ENCODE measurements at regions not wholly inside any gene's neighbourhood (a gene's known extent, or its start where the extent isn't known, plus 50 kb on each side); places are given as distances from the start of the nearest gene placed in this dataset.

GRCh38 chr7:17405786-17406185 is 107.3 kb downstream of the AHR start:
- Histone ChIP-seq H3K4me3 (ENCODE audit: low read depth, low read length) (no peak overlapping the region), H3K4me2 (ENCODE audit: low read length) (no peak overlapping the region), H3K9ac (no peak overlapping the region), H3K79me2 (no peaks in the 10 kb centered on the region), H3K27me3 (ENCODE audit: control insufficient read depth, insufficient read depth, low read length) (no peaks in the 10 kb centered on the region), H2AFZ (no peak overlapping the region), H3K27ac (no peak overlapping the region), H3K9me3 (ENCODE audit: control insufficient read depth, low read length) (no peaks in the 10 kb centered on the region), H3K36me3 (ENCODE audit: control insufficient read depth, insufficient read depth, low read length) (no peaks in the 10 kb centered on the region), H3K4me1 (no peaks in the 10 kb centered on the region)
- TF ChIP-seq CTCF (IDR thresholded peaks at IDR 0.05), result no peak

- TF ChIP-seq CTCF (IDR thresholded peaks at IDR 0.05), result no peak
- Histone ChIP-seq H3K4me1 (no peaks in the 10 kb centered on the region), H3K27me3 (ENCODE audit: control insufficient read depth, insufficient read depth, low read length) (no peaks in the 10 kb centered on the region), H3K79me2 (no peaks in the 10 kb centered on the region), H3K9ac (no peak overlapping the region), H3K9me3 (ENCODE audit: control insufficient read depth, low read length) (no peaks in the 10 kb centered on the region), H2AFZ (no peak overlapping the region), H3K4me2 (ENCODE audit: low read length) (no peak overlapping the region), H3K27ac (no peak overlapping the region), H3K36me3 (ENCODE audit: control insufficient read depth, insufficient read depth, low read length) (no peaks in the 10 kb centered on the region), H3K4me3 (ENCODE audit: low read depth, low read length) (no peak overlapping the region)
Measured at GRCh38 chr7:17406738-17407137, 108.3 kb downstream of the AHR start.

- no peak overlapping the region for H3K27ac ChIP-seq
- TF ChIP-seq CTCF (IDR thresholded peaks at IDR 0.05), result no peak
Measured at GRCh38 chr7:17407229-17407628, 108.8 kb downstream of the AHR start.

GRCh38 chr7:17408245-17408903 is 109.9 kb downstream of the AHR start:
- no peaks in the 10 kb centered on the region for H3K27me3 ChIP-seq (ENCODE audit: control insufficient read depth, insufficient read depth, low read length)
- no peaks in the 10 kb centered on the region for H3K9me3 ChIP-seq (ENCODE audit: control insufficient read depth, low read length)
- H3K79me2 ChIP-seq, result no peaks in the 10 kb centered on the region
- H3K4me1 ChIP-seq, result no peaks in the 10 kb centered on the region
- TF ChIP-seq CTCF (IDR thresholded peaks at IDR 0.05), result no peak
- H3K9ac ChIP-seq, result no peak overlapping the region
- H2AFZ ChIP-seq, result no peak overlapping the region
- no peak overlapping the region for H3K4me2 ChIP-seq (ENCODE audit: low read length)
- H3K36me3 ChIP-seq (ENCODE audit: control insufficient read depth, insufficient read depth, low read length), result no peaks in the 10 kb centered on the region
- H3K27ac ChIP-seq, result no peak overlapping the region
- H3K4me3 ChIP-seq (ENCODE audit: low read depth, low read length), result no peak overlapping the region

More at GRCh38 chr7:17407229-17407628, 108.8 kb downstream of the AHR start:
- H3K79me2 ChIP-seq, result no peaks in the 10 kb centered on the region
- no peaks in the 10 kb centered on the region for H3K9me3 ChIP-seq (ENCODE audit: control insufficient read depth, low read length)
- no peak overlapping the region for H3K4me2 ChIP-seq (ENCODE audit: low read length)
- no peaks in the 10 kb centered on the region for H3K4me1 ChIP-seq
- H3K4me3 ChIP-seq (ENCODE audit: low read depth, low read length), result no peak overlapping the region
- H3K9ac ChIP-seq, result no peak overlapping the region
- H3K36me3 ChIP-seq (ENCODE audit: control insufficient read depth, insufficient read depth, low read length), result no peaks in the 10 kb centered on the region
- H2AFZ ChIP-seq, result no peak overlapping the region
- no peaks in the 10 kb centered on the region for H3K27me3 ChIP-seq (ENCODE audit: control insufficient read depth, insufficient read depth, low read length)

- Histone ChIP-seq H3K27ac (no peak overlapping the region), H3K79me2 (no peaks in the 10 kb centered on the region), H3K36me3 (ENCODE audit: control insufficient read depth, insufficient read depth, low read length) (no peaks in the 10 kb centered on the region), H3K4me3 (ENCODE audit: low read depth, low read length) (no peak overlapping the region), H3K4me2 (ENCODE audit: low read length) (no peak overlapping the region), H2AFZ (no peak overlapping the region), H3K9ac (no peak overlapping the region), H3K9me3 (ENCODE audit: control insufficient read depth, low read length) (no peaks in the 10 kb centered on the region), H3K27me3 (ENCODE audit: control insufficient read depth, insufficient read depth, low read length) (no peaks in the 10 kb centered on the region), H3K4me1 (no peaks in the 10 kb centered on the region)
- no peak for TF ChIP-seq CTCF (IDR thresholded peaks at IDR 0.05)
Measured at GRCh38 chr7:17408904-17409290, 110.4 kb downstream of the AHR start.
